ENCODE measurements at regions not wholly inside any gene's neighbourhood (a gene's known extent, or its start where the extent isn't known, plus 50 kb on each side); places are given as distances from the start of the nearest gene placed in this dataset.

DNA sequence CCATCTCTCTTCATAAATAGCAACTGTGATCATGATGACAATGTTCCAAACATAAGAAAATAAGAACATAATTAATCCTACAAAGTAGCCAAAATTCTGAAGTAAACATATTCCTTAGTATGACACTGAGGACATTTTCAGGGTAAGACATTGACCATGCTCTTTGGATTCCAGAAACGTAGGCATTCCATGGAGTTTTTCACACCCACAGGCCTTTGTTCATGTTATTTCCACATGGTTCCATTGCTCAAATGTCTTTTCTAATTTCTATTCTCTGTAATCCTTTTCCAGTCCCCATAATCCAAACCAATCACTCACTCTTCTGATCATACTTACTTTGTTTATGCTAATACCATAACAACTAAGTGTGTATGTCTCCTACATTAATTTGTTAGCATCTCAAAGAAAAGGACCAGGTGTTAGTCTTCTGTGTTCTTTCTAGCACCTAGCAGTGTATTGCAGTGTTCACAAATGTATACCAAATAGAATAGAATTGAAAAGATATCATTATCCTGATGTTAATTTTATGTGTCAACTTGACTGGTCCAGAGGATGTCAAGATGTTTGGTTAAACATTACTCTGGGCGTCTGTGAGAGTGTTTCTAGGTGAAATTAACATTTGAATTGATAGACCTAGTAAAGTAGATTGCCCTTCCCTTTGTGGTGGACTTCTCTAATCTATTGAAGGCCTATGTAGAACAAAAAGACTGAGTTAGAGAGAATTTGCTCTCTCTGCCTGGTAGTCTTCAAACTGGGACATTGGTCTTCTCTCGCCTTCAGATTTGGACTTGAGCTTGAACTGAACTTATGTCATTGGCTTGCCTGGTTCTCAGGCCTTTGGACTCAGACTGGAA is 516.6 kb downstream of the PTPRC start:
- Histone ChIP-seq H2AFZ (ENCODE audit: low read length) (no peak overlapping the region), H3K4me3 (ENCODE audit: low read length in 2 of 2) (no peak overlapping the region), H3K14ac (ENCODE audit: low read length) (no peak overlapping the region), H3K23ac (ENCODE audit: low read depth, low read length, poor library complexity) (no peak overlapping the region), H3K4me2 (ENCODE audit: insufficient read depth, low read length, poor library complexity, severe bottlenecking) (no peak overlapping the region), H3K4me1 (ENCODE audit: control insufficient read depth in 2 of 2, insufficient read depth in 1 of 2, low read depth in 1 of 2, low read length in 2 of 2) (peaks cover 4 to 20% of the 10 kb centered on the region in 2 donors), H2BK5ac (ENCODE audit: low read length) (no peak overlapping the region), H3K4ac (ENCODE audit: low read length) (no peak overlapping the region), H4K91ac (ENCODE audit: low read depth, low read length, poor library complexity) (no peak overlapping the region), H3K27me3 (ENCODE audit: control insufficient read depth in 3 of 3, insufficient read depth in 3 of 3, low read depth in 1 of 3, low read length in 3 of 3) (no peaks in the 10 kb centered on the region), H4K8ac (ENCODE audit: low read depth, low read length) (no peak overlapping the region), H3K27ac (replicated peaks; ENCODE audit: low read length) (no peak overlapping the region), H2BK12ac (ENCODE audit: low read length) (no peak overlapping the region), H3K36me3 (replicated peaks in 1 of 2; ENCODE audit: control insufficient read depth in 2 of 2, insufficient read depth in 2 of 2, low read length in 2 of 2) (no peaks in the 10 kb centered on the region), H3K9me3 (replicated peaks in 1 of 2; ENCODE audit: control insufficient read depth in 2 of 2, insufficient read depth in 1 of 2, low read depth in 1 of 2, low read length in 2 of 2) (no peaks in the 10 kb centered on the region), H3K18ac (ENCODE audit: low read length) (no peak overlapping the region), H3K79me1 (ENCODE audit: low read depth, low read length) (no peaks in the 10 kb centered on the region), H2BK15ac (ENCODE audit: low read length) (no peak overlapping the region), H2AK5ac (ENCODE audit: low read depth, low read length) (no peak overlapping the region), H3K9ac (ENCODE audit: low read depth, low read length, poor library complexity) (no peak overlapping the region), H2BK120ac (ENCODE audit: low read depth, low read length) (no peak overlapping the region)
- no CpG with 5 or more reads among the region's 3 CpGs for WGBS, 2 donors (ENCODE audit: extremely low coverage in 2 of 2, insufficient read length in 2 of 2, insufficient replicate concordance in 1 of 2)
- no peak for DNase-seq (ENCODE audit: low spot score)

DNA sequence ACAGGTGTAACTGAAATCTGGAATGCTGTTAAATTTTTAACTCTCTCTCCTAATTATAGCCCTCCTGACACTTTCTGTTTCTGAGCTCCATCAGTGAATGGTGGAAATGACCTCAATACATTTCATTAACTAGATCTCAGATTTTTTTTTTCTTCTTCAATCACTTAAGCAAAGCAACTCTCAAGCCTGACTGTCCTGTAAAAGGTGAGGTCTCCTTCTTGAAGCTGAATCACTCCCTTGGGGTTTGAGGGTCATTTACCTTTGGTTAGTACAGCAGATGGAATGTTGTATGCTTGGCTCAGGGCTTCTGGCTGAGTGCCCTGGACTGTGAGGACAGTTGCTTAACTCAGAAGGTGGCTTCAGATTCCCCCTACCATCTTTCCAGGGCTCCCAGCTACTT is 518.7 kb downstream of the PTPRC start:
- no peak overlapping the region for H2BK120ac ChIP-seq (ENCODE audit: low read depth, low read length)
- no peak overlapping the region for H3K4me2 ChIP-seq (ENCODE audit: insufficient read depth, low read length, poor library complexity, severe bottlenecking)
- no peak overlapping the region for H3K4me3 ChIP-seq (ENCODE audit: low read length in 2 of 2)
- H4K91ac ChIP-seq (ENCODE audit: low read depth, low read length, poor library complexity), result no peak overlapping the region
- no peak overlapping the region for H3K9ac ChIP-seq (ENCODE audit: low read depth, low read length, poor library complexity)
- H3K23ac ChIP-seq (ENCODE audit: low read depth, low read length, poor library complexity), result no peak overlapping the region
- H3K27me3 ChIP-seq (ENCODE audit: control insufficient read depth in 3 of 3, insufficient read depth in 3 of 3, low read depth in 1 of 3, low read length in 3 of 3), result no peaks in the 10 kb centered on the region
- no peaks in the 10 kb centered on the region for H3K9me3 ChIP-seq (replicated peaks in 1 of 2; ENCODE audit: control insufficient read depth in 2 of 2, insufficient read depth in 1 of 2, low read depth in 1 of 2, low read length in 2 of 2)
- no peak overlapping the region for H2BK5ac ChIP-seq (ENCODE audit: low read length)
- no peak overlapping the region for H3K27ac ChIP-seq (replicated peaks; ENCODE audit: low read length)
- no peak overlapping the region for H3K18ac ChIP-seq (ENCODE audit: low read length)
- H3K36me3 ChIP-seq (replicated peaks in 1 of 2; ENCODE audit: control insufficient read depth in 2 of 2, insufficient read depth in 2 of 2, low read length in 2 of 2), result no peaks in the 10 kb centered on the region
- H2BK15ac ChIP-seq (ENCODE audit: low read length), result no peak overlapping the region
- no peaks in the 10 kb centered on the region for H3K79me1 ChIP-seq (ENCODE audit: low read depth, low read length)
- H3K14ac ChIP-seq (ENCODE audit: low read length), result no peak overlapping the region
- DNase-seq (ENCODE audit: low spot score), result no peak
- no peak overlapping the region for H2AK5ac ChIP-seq (ENCODE audit: low read depth, low read length)
- no peak overlapping the region for H3K4ac ChIP-seq (ENCODE audit: low read length)
- H3K4me1 ChIP-seq (ENCODE audit: control insufficient read depth in 2 of 2, insufficient read depth in 1 of 2, low read depth in 1 of 2, low read length in 2 of 2), result peaks cover 3 to 9% of the 10 kb centered on the region in 2 donors
- no peak overlapping the region for H4K8ac ChIP-seq (ENCODE audit: low read depth, low read length)
- no peak overlapping the region for H2BK12ac ChIP-seq (ENCODE audit: low read length)
- no peak overlapping the region for H2AFZ ChIP-seq (ENCODE audit: low read length)

DNA sequence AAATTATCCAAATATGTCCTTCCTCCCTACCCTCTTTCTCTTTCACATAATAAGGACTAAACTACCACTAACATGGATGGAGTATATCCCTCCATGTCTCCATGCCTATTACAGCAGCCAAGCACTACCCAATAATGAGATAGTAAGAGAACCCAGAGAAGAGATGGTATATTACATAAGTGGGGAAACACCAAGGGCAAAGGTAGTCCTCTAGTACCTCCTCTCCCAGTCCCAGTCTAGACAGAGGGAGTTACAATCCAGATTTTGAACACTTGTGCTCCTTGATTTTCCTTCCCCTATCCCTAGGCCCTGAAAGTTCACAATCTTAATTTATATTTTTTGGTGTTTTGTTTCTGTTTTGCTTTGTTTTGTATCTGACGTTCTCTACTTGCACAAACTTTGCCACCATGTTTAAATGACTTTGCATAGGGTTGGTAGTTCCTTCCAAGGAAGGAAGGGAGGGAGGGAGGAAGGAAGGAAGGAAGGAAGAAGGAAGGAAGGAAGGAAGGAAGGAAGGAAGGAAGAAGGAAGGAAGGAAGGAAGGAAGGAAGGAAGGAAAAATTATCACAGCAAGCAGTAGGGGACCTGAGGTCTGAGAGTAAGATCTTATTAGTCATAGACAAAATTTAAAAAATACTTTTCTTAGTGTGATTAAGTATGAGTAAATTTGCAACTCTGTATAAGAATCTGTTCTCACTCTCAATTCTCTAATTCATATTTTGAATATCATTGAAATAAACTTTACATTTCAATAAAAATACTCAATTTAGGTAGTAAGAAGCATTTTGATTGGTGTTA is 521.9 kb downstream of the PTPRC start:
- Histone ChIP-seq H3K9ac (ENCODE audit: low read depth, low read length, poor library complexity) (no peak overlapping the region), H3K4ac (ENCODE audit: low read length) (no peak overlapping the region), H2AK5ac (ENCODE audit: low read depth, low read length) (no peak overlapping the region), H3K9me3 (replicated peaks in 1 of 2; ENCODE audit: control insufficient read depth in 2 of 2, insufficient read depth in 1 of 2, low read depth in 1 of 2, low read length in 2 of 2) (no peaks in the 10 kb centered on the region), H3K36me3 (replicated peaks in 1 of 2; ENCODE audit: control insufficient read depth in 2 of 2, insufficient read depth in 2 of 2, low read length in 2 of 2) (no peaks in the 10 kb centered on the region), H3K79me1 (ENCODE audit: low read depth, low read length) (no peaks in the 10 kb centered on the region), H4K8ac (ENCODE audit: low read depth, low read length) (no peak overlapping the region), H3K27ac (replicated peaks; ENCODE audit: low read length) (no peak overlapping the region), H3K4me2 (ENCODE audit: insufficient read depth, low read length, poor library complexity, severe bottlenecking) (no peak overlapping the region), H2AFZ (ENCODE audit: low read length) (no peak overlapping the region), H3K27me3 (ENCODE audit: control insufficient read depth in 3 of 3, insufficient read depth in 3 of 3, low read depth in 1 of 3, low read length in 3 of 3) (no peaks in the 10 kb centered on the region), H3K18ac (ENCODE audit: low read length) (no peak overlapping the region), H2BK12ac (ENCODE audit: low read length) (no peak overlapping the region), H4K91ac (ENCODE audit: low read depth, low read length, poor library complexity) (no peak overlapping the region), H3K4me3 (ENCODE audit: low read length in 2 of 2) (no peak overlapping the region), H2BK5ac (ENCODE audit: low read length) (no peak overlapping the region), H2BK15ac (ENCODE audit: low read length) (no peak overlapping the region), H3K4me1 (ENCODE audit: control insufficient read depth in 2 of 2, insufficient read depth in 1 of 2, low read depth in 1 of 2, low read length in 2 of 2) (peaks cover 0 to 1% of the 10 kb centered on the region in 2 donors), H2BK120ac (ENCODE audit: low read depth, low read length) (no peak overlapping the region), H3K23ac (ENCODE audit: low read depth, low read length, poor library complexity) (no peak overlapping the region), H3K14ac (ENCODE audit: low read length) (no peak overlapping the region)
- WGBS, 2 donors (ENCODE audit: extremely low coverage in 2 of 2, insufficient read length in 2 of 2, insufficient replicate concordance in 1 of 2), result no CpG with 5 or more reads among the region's 1 CpG
- no peak for DNase-seq (ENCODE audit: low spot score)

DNA sequence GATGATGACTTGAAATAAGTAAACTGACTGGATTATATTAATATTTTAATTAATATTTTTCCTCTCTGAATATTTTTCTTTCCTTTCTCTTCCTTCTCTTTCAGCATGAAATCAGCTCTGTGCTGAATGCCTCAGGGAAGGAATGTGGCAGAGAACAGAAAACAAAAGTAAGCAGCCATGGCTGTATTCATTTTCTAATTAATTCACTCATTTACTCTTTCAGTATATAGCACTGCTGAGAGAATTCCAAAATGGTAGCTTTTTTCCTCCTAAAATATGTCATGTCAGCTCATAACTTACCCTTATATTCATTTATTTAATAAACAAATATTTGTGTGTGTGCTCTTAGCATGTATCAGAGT is 522.5 kb downstream of the PTPRC start:
- Histone ChIP-seq H3K27me3 (ENCODE audit: control insufficient read depth in 3 of 3, insufficient read depth in 3 of 3, low read depth in 1 of 3, low read length in 3 of 3) (no peaks in the 10 kb centered on the region), H3K4me3 (ENCODE audit: low read length in 2 of 2) (no peak overlapping the region), H2BK120ac (ENCODE audit: low read depth, low read length) (no peak overlapping the region), H2BK5ac (ENCODE audit: low read length) (no peak overlapping the region), H3K4ac (ENCODE audit: low read length) (no peak overlapping the region), H4K8ac (ENCODE audit: low read depth, low read length) (no peak overlapping the region), H3K36me3 (replicated peaks in 1 of 2; ENCODE audit: control insufficient read depth in 2 of 2, insufficient read depth in 2 of 2, low read length in 2 of 2) (no peaks in the 10 kb centered on the region), H3K79me1 (ENCODE audit: low read depth, low read length) (no peaks in the 10 kb centered on the region), H3K9ac (ENCODE audit: low read depth, low read length, poor library complexity) (no peak overlapping the region), H3K9me3 (replicated peaks in 1 of 2; ENCODE audit: control insufficient read depth in 2 of 2, insufficient read depth in 1 of 2, low read depth in 1 of 2, low read length in 2 of 2) (no peaks in the 10 kb centered on the region), H3K23ac (ENCODE audit: low read depth, low read length, poor library complexity) (no peak overlapping the region), H2BK12ac (ENCODE audit: low read length) (no peak overlapping the region), H2AK5ac (ENCODE audit: low read depth, low read length) (no peak overlapping the region), H3K14ac (ENCODE audit: low read length) (no peak overlapping the region), H2BK15ac (ENCODE audit: low read length) (no peak overlapping the region), H2AFZ (ENCODE audit: low read length) (no peak overlapping the region), H4K91ac (ENCODE audit: low read depth, low read length, poor library complexity) (no peak overlapping the region), H3K4me1 (ENCODE audit: control insufficient read depth in 2 of 2, insufficient read depth in 1 of 2, low read depth in 1 of 2, low read length in 2 of 2) (no peaks in the 10 kb centered on the region), H3K4me2 (ENCODE audit: insufficient read depth, low read length, poor library complexity, severe bottlenecking) (no peak overlapping the region), H3K27ac (replicated peaks; ENCODE audit: low read length) (no peak overlapping the region), H3K18ac (ENCODE audit: low read length) (no peak overlapping the region)
- DNase-seq (ENCODE audit: low spot score), result no peak
